GM12878 (cell line): ENCODE measurements at regions not wholly inside any gene's neighbourhood (a gene's known extent, or its start where the extent isn't known, plus 50 kb on each side); places are given as distances from the start of the nearest gene placed in this dataset.

Source experiments
- ATAC-seq: fragments of 200-7000 bp; cut with Tn5 transposase; 3 replicates; pipeline ENCODE4 v1.9.1; 2020; ENCODE audit warnings: mild to moderate bottlenecking, moderate library complexity
- BruUV-seq: library from RNA; stranded (reverse); fragments of 400-500 nt; replicated peaks from 2 replicates; lab custom pipeline; 2021; lab: Mats Ljungman, UMichigan
- CTCF ChIA-PET: fragments of 300-600 bp; sonication (Branson Sonifier 250); formaldehyde crosslinking; extraction: SDS; loops from one replicate; lab custom pipeline; 2021; ENCODE audit warnings: inconsistent platforms; lab: Yijun Ruan, JAX
- POLR2A ChIA-PET: fragments of 350-600 bp; formaldehyde crosslinking; extraction: SDS; loops from one replicate; lab custom pipeline; 2021; ENCODE audit warnings: inconsistent platforms; lab: Charles Lee
- RAD21 ChIA-PET: fragments of 300-600 bp; sonication (Branson Sonifier 250); formaldehyde crosslinking; loops from one replicate; lab custom pipeline; 2023; ENCODE audit warnings: antibody characterized with exemption; ENCODE audit not compliant: unreplicated experiment; lab: Charles Lee
- SMC1A ChIA-PET: fragments of 300-600 bp; sonication (Branson Sonifier 250); formaldehyde crosslinking; loops from one replicate; lab custom pipeline; 2023; ENCODE audit not compliant: unreplicated experiment, uncharacterized antibody; lab: Charles Lee
- DNase-seq: peaks from one replicate; pipeline ENCODE4 v3.0.0-alpha.2; 2011; ENCODE audit warnings: low read depth, low spot score
- FAIRE-seq: peaks from 3 replicates; lab custom pipeline; 2011; peaks lifted over from hg19 to GRCh38; lab: Jason Lieb, UNC
- H2AFZ ChIP-seq: 2 replicates; pipeline ENCODE4 v1.6.0; 2011; ENCODE audit warnings: low read depth, low read length, control low read depth; ENCODE audit not compliant: control insufficient read depth
- H3K27ac ChIP-seq: 2 replicates; pipeline ENCODE4 v1.5.1; 2011; ENCODE audit warnings: control low read depth; ENCODE audit not compliant: control insufficient read depth, insufficient read depth
- H3K27me3 ChIP-seq, 2 experiments: replicated peaks in 1 of 2; 2 replicates each; pipeline versions ENCODE4 v1.6.0 to v1.6.1; 2011; ENCODE audit warnings: low read length in 1 of 2; ENCODE audit not compliant: control insufficient read depth in 2 of 2, insufficient read depth in 2 of 2
- H3K36me3 ChIP-seq, 2 experiments: 2 replicates each; pipeline ENCODE4 v1.5.1; 2011; ENCODE audit warnings: low read length in 1 of 2; ENCODE audit not compliant: control insufficient read depth in 2 of 2, insufficient read depth in 2 of 2
- H3K4me1 ChIP-seq: 2 replicates; pipeline ENCODE4 v1.6.1; 2011; ENCODE audit warnings: mild to moderate bottlenecking, low read length, moderate library complexity, mixed read lengths; ENCODE audit not compliant: control insufficient read depth, insufficient read depth
- H3K4me2 ChIP-seq: 2 replicates; pipeline ENCODE4 v1.6.0; 2011; ENCODE audit warnings: control low read depth; ENCODE audit not compliant: control insufficient read depth, insufficient read depth
- H3K4me3 ChIP-seq: fragments of 200-600 bp; sonication (generic); 2 replicates; pipeline ENCODE4 v1.5.1; 2016
- H3K79me2 ChIP-seq: 2 replicates; pipeline ENCODE4 v1.6.0; 2011; ENCODE audit warnings: low read length; ENCODE audit not compliant: control insufficient read depth, insufficient read depth
- H3K9ac ChIP-seq: 2 replicates; pipeline ENCODE4 v1.8.0; 2011; ENCODE audit warnings: low read length, control low read depth, mixed read lengths; ENCODE audit not compliant: control insufficient read depth, insufficient read depth
- H3K9me3 ChIP-seq: replicated peaks from 3 replicates; pipeline ENCODE4 v1.5.1; 2011; ENCODE audit warnings: mild to moderate bottlenecking, low read length; ENCODE audit not compliant: control insufficient read depth, insufficient read depth
- H4K20me1 ChIP-seq: 2 replicates; pipeline ENCODE4 v1.6.0; 2011; ENCODE audit not compliant: control insufficient read depth, insufficient read depth
- LARP7 ChIP-seq: fragments of 450-650 bp; IDR thresholded peaks from 2 replicates; pipeline ENCODE4 v1.6.1; 2017; ENCODE audit warnings: mild to moderate bottlenecking
- MEF2B ChIP-seq: fragments of 450-650 bp; IDR thresholded peaks from 2 replicates; pipeline ENCODE4 v1.6.1; 2018; ENCODE audit warnings: mild to moderate bottlenecking, moderate library complexity; ENCODE audit not compliant: partially characterized antibody, poor library complexity, severe bottlenecking
- MTA2 ChIP-seq: fragments of 450-650 bp; IDR thresholded peaks from 2 replicates; pipeline ENCODE4 v1.6.1; 2016; ENCODE audit warnings: low read depth, mild to moderate bottlenecking, moderate library complexity
- NR2F1 ChIP-seq: fragments of 450-650 bp; conservative IDR thresholded peaks from 2 replicates; pipeline ENCODE4 v1.6.1; 2017; ENCODE audit warnings: mild to moderate bottlenecking
- PKNOX1 ChIP-seq: fragments of 450-650 bp; IDR thresholded peaks from 2 replicates; pipeline ENCODE4 v1.6.1; 2016; ENCODE audit warnings: mild to moderate bottlenecking
- REST ChIP-seq: IDR thresholded peaks from 2 replicates; pipeline ENCODE4 v1.6.1; 2012; ENCODE audit warnings: mild to moderate bottlenecking, low read depth, low read length
- SIX5 ChIP-seq: IDR thresholded peaks from 2 replicates; pipeline ENCODE4 v1.6.1; 2011; ENCODE audit warnings: mild to moderate bottlenecking, low read depth, low read length, moderate library complexity; ENCODE audit not compliant: severe bottlenecking
- SRF ChIP-seq, 2 experiments: IDR thresholded peaks; 2 replicates each; pipeline ENCODE4 v1.6.1; 2011; ENCODE audit warnings: low read depth in 2 of 2, low read length in 2 of 2, mild to moderate bottlenecking in 1 of 2, moderate library complexity in 1 of 2
- SUPT20H ChIP-seq: IDR thresholded peaks from 2 replicates; pipeline ENCODE4 v1.6.1; 2011; ENCODE audit warnings: low read depth, mild to moderate bottlenecking, low read length, moderate library complexity, borderline replicate concordance; ENCODE audit not compliant: control insufficient read depth
- TCF12 ChIP-seq: IDR thresholded peaks from 2 replicates; pipeline ENCODE4 v1.6.1; 2011; ENCODE audit warnings: low read depth, mild to moderate bottlenecking, low read length
- YBX1 ChIP-seq: fragments of 450-650 bp; IDR thresholded peaks from 2 replicates; pipeline ENCODE4 v1.6.1; 2016; ENCODE audit warnings: antibody characterized with exemption
- ZBTB40 ChIP-seq: fragments of 450-650 bp; IDR thresholded peaks from 2 replicates; pipeline ENCODE4 v1.6.1; 2016; ENCODE audit warnings: mild to moderate bottlenecking, moderate library complexity, borderline replicate concordance
- ZNF274 ChIP-seq: IDR thresholded peaks from one replicate; pipeline ENCODE4 v1.8.0; 2011; ENCODE audit not compliant: insufficient read length, insufficient read depth
- ZNF384 ChIP-seq: IDR thresholded peaks from 2 replicates; pipeline ENCODE4 v1.6.1; 2012; ENCODE audit warnings: low read depth, mild to moderate bottlenecking, low read length, improper control_type of control experiment, borderline replicate concordance
- WGBS: methylation state at CpG from one replicate; pipeline ENCODE4 v1.1.6; 2016; ENCODE audit warnings: low lambda C conversion rate; ENCODE audit not compliant: insufficient replicate concordance, insufficient coverage; ENCODE audit errors: missing lambda C conversion rate; 5-methylcytosine and 5-hydroxymethylcytosine counted together
- in situ Hi-C: fragments of 300-500 bp; cut with MboI; formaldehyde crosslinking; loops from 9 replicates; pipeline ENCODE4 v1.14.3; 2018; ENCODE audit warnings: mixed read lengths
- intact Hi-C: fragments of 100-400 bp; cut with micrococcal nuclease; formaldehyde crosslinking; loops from one replicate; pipeline ENCODE4 v1.14.2; 2022; ENCODE audit not compliant: unreplicated experiment

- DNase-seq (no peak), FAIRE-seq (no peak), ATAC-seq (no peak)
- in situ Hi-C loops = no loop called here
- RAD21 ChIA-PET = no interaction called here
- TF ChIP-seq TCF12 (no peak), YBX1 (no peak), MEF2B (no peak), ZNF274 (no peak), SIX5 (no peak), PKNOX1 (no peak), MTA2 (no peak), SUPT20H (no peak), ZNF384 (no peak), ZBTB40 (no peak), SRF (IDR thresholded peaks at IDR 0.05; ENCODE audit: low read depth in 2 of 2, low read length in 2 of 2) (no peak), REST (no peak), LARP7 (no peak), NR2F1 (no peak)
- CTCF ChIA-PET = interaction anchor here (1.7 kb wide), 1 partner anchor 10 kb away, joined by 3 read pairs; no protein-coding TSS in a partner anchor
- no peaks in the 10 kb centered on the region for H3K4me1 ChIP-seq
- no peaks in the 10 kb centered on the region for H3K79me2 ChIP-seq
- no peak overlapping the region for H3K9ac ChIP-seq
- no peak overlapping the region for H3K27ac ChIP-seq
- POLR2A ChIA-PET = no interaction called here
- BruUV-seq = no TSS peak
- H3K9me3 ChIP-seq = no peaks in the 10 kb centered on the region
- intact Hi-C loops = no loop called here
- no peak overlapping the region for H2AFZ ChIP-seq
- no peaks in the 10 kb centered on the region for H4K20me1 ChIP-seq
- WGBS = 87% methylated on average over 6 of the region's 6 CpGs
- no peaks in the 10 kb centered on the region for H3K27me3 ChIP-seq
- no peak overlapping the region for H3K4me3 ChIP-seq
- no peak overlapping the region for H3K4me2 ChIP-seq
- SMC1A ChIA-PET = no interaction called here
- no peaks in the 10 kb centered on the region for H3K36me3 ChIP-seq
These were observed 95.5 kb downstream of the ZFP64 start for GRCh38 chr20:52096117-52096516.
